Thoracic aorta (tissue), 2 donors: ENCODE measurements at regions not wholly inside any gene's neighbourhood (a gene's known extent, or its start where the extent isn't known, plus 50 kb on each side); places are given as distances from the start of the nearest gene placed in this dataset.

Experiments used
- ATAC-seq: fragments of 150-250 bp; one replicate; pipeline ENCODE4 v1.8.0; 2017; ENCODE audit warnings: low read depth; ENCODE audit not compliant: insufficient number of reproducible peaks, low FRiP score
- DNase-seq: peaks from one replicate; pipeline ENCODE4 v3.0.0-alpha.2; 2020; ENCODE audit warnings: low spot score
- H3K27ac ChIP-seq, 2 donors: fragments of 200-600 bp; sonication (generic); 1 replicate in 1 of 2; 2 replicates in 1 of 2; pipeline ENCODE4 v1.5.1; 2016; ENCODE audit warnings: mild to moderate bottlenecking in 2 of 2, moderate library complexity in 2 of 2
- H3K27me3 ChIP-seq: fragments of 200-600 bp; sonication (generic); replicated peaks from 2 replicates; pipeline ENCODE4 v1.6.0; 2016; ENCODE audit warnings: mild to moderate bottlenecking; ENCODE audit not compliant: insufficient read depth
- H3K36me3 ChIP-seq: fragments of 200-600 bp; sonication (generic); one replicate; pipeline ENCODE4 v1.5.1; 2016
- H3K4me1 ChIP-seq, 2 donors: fragments of 200-600 bp; sonication (generic); 1 replicate in 1 of 2; 2 replicates in 1 of 2; pipeline versions ENCODE4 v1.5.1 to v1.6.0; 2016; ENCODE audit warnings: low read depth in 2 of 2, mild to moderate bottlenecking in 1 of 2; ENCODE audit not compliant: control insufficient read depth in 1 of 2
- H3K4me3 ChIP-seq: fragments of 200-600 bp; sonication (generic); 2 replicates; pipeline ENCODE4 v1.5.1; 2016; ENCODE audit warnings: mild to moderate bottlenecking
- H3K9me3 ChIP-seq: fragments of 200-600 bp; sonication (generic); 2 replicates; pipeline ENCODE4 v1.5.1; 2016
- CTCF ChIP-seq: fragments of 200-600 bp; sonication (generic); IDR thresholded peaks from one replicate; pipeline ENCODE4 v1.5.1; 2019; ENCODE audit warnings: antibody characterized with exemption

GRCh38 chr12:24759155-24759554 lies 189.7 kb downstream of the BCAT1 start:
- Histone ChIP-seq H3K9me3 (no peaks in the 10 kb centered on the region), H3K27me3 (no peaks in the 10 kb centered on the region), H3K4me3 (no peak overlapping the region), H3K27ac (no peak overlapping the region), H3K4me1 (no peaks in the 10 kb centered on the region), H3K36me3 (no peaks in the 10 kb centered on the region)
- ATAC-seq: no peak
- no peak for DNase-seq
- no peak for TF ChIP-seq CTCF

GRCh38 chr12:24756479-24757024 lies 192.3 kb downstream of the BCAT1 start:
- Histone ChIP-seq H3K27me3 (no peaks in the 10 kb centered on the region), H3K36me3 (no peaks in the 10 kb centered on the region), H3K4me1 (no peaks in the 10 kb centered on the region), H3K27ac (no peak overlapping the region), H3K9me3 (no peaks in the 10 kb centered on the region), H3K4me3 (no peak overlapping the region)
- DNase-seq: no peak
- no peak for ATAC-seq
- TF ChIP-seq CTCF: no peak

GRCh38 chr12:24754690-24755638 lies 193.9 kb downstream of the BCAT1 start:
- no peak overlapping the region for H3K4me3 ChIP-seq
- no peaks in the 10 kb centered on the region for H3K4me1 ChIP-seq
- H3K27ac ChIP-seq: no peak overlapping the region
- ATAC-seq: no peak
- H3K9me3 ChIP-seq: no peaks in the 10 kb centered on the region
- TF ChIP-seq CTCF: no peak
- H3K27me3 ChIP-seq: no peaks in the 10 kb centered on the region
- H3K36me3 ChIP-seq: no peaks in the 10 kb centered on the region
- DNase-seq: no peak

- no peak for TF ChIP-seq CTCF
These were observed 196.0 kb downstream of the BCAT1 start for GRCh38 chr12:24752763-24753462.

GRCh38 chr12:24751181-24751580 lies 197.7 kb downstream of the BCAT1 start:
- Histone ChIP-seq H3K4me1 (no peaks in the 10 kb centered on the region), H3K4me3 (no peak overlapping the region), H3K9me3 (no peaks in the 10 kb centered on the region), H3K27me3 (no peaks in the 10 kb centered on the region), H3K27ac (no peak overlapping the region), H3K36me3 (no peaks in the 10 kb centered on the region)
- no peak for TF ChIP-seq CTCF
- no peak for ATAC-seq
- DNase-seq: no peak

More at GRCh38 chr12:24752763-24753462, 196.0 kb downstream of the BCAT1 start:
- no peak for ATAC-seq
- Histone ChIP-seq H3K27ac (no peak overlapping the region), H3K27me3 (no peaks in the 10 kb centered on the region), H3K4me1 (no peaks in the 10 kb centered on the region), H3K36me3 (no peaks in the 10 kb centered on the region), H3K4me3 (no peak overlapping the region), H3K9me3 (no peaks in the 10 kb centered on the region)
- no peak for DNase-seq
